ENCODE measurements at regions not wholly inside any gene's neighbourhood (a gene's known extent, or its start where the extent isn't known, plus 50 kb on each side); places are given as distances from the start of the nearest gene placed in this dataset.

GRCh38 chr4:144820011-144820727 lies 174.2 kb downstream of the HHIP start:
- DNase-seq (ENCODE audit: low read depth, low spot score): no peak
- POLR2A ChIA-PET: no interaction called here
- BruUV-seq (replicated peaks): no TSS peak
- no peaks in the 10 kb centered on the region for H4K20me1 ChIP-seq (replicated peaks; ENCODE audit: control insufficient read depth, extremely low read depth, insufficient read depth, low read length)
- no peaks in the 10 kb centered on the region for H3K27me3 ChIP-seq (ENCODE audit: control insufficient read depth in 2 of 2, insufficient read depth in 2 of 2, low read length in 2 of 2)
- intact Hi-C loops (cut with micrococcal nuclease): no loop called here
- FAIRE-seq: no peak
- H3K4me3 ChIP-seq (replicated peaks in 1 of 3; ENCODE audit: insufficient read depth in 1 of 3, low read depth in 1 of 3, low read length in 3 of 3): no peak overlapping the region
- H2AFZ ChIP-seq (ENCODE audit: low read depth, low read length): no peak overlapping the region
- dilution Hi-C loops (cut with MboI; ENCODE audit: extremely low pct_ligation_motif_present, low sequenced_read_pairs): no loop called here
- no peak overlapping the region for H3K4me2 ChIP-seq (ENCODE audit: insufficient read depth, low read length)
- no peaks in the 10 kb centered on the region for H3K4me1 ChIP-seq (ENCODE audit: control insufficient read depth, extremely low read depth, insufficient read depth, low read length)
- no peaks in the 10 kb centered on the region for H3K9me3 ChIP-seq (replicated peaks; ENCODE audit: control insufficient read depth, insufficient read depth, low read length)
- no peaks in the 10 kb centered on the region for H3K9me1 ChIP-seq (replicated peaks; ENCODE audit: control insufficient read depth, extremely low read depth, insufficient read depth, low read length)
- no peak overlapping the region for H3K9ac ChIP-seq (replicated peaks; ENCODE audit: extremely low read depth, insufficient read depth, low read length)
- no peaks in the 10 kb centered on the region for H3K79me2 ChIP-seq (ENCODE audit: control insufficient read depth, insufficient read depth, low read length)
- TF ChIP-seq POLR2A (IDR thresholded peaks at IDR 0.05; ENCODE audit: low read depth, low read length): no peak
- TF ChIP-seq CTCF (IDR thresholded peaks at IDR 0.05; ENCODE audit: extremely low read depth in 1 of 2, insufficient read depth in 1 of 2, low read depth in 1 of 2, low read length in 2 of 2): no peak
- no peak for TF ChIP-seq POLR2AphosphoS5 (IDR thresholded peaks at IDR 0.05; ENCODE audit: insufficient read depth, low read depth, low read length)
- no peak for TF ChIP-seq GATA2 (IDR thresholded peaks at IDR 0.05; ENCODE audit: insufficient read depth, insufficient read length, low read depth, low read length)
- TF ChIP-seq FOS (IDR thresholded peaks at IDR 0.05; ENCODE audit: borderline replicate concordance, insufficient read depth, low read length): no peak
- TF ChIP-seq JUN (IDR thresholded peaks at IDR 0.05; ENCODE audit: borderline replicate concordance, insufficient read depth, insufficient read length, low read depth): no peak
- no peak for TF ChIP-seq EZH2 (IDR thresholded peaks at IDR 0.05; ENCODE audit: borderline replicate concordance, low read depth, low read length, severe bottlenecking)
- TF ChIP-seq MYC (IDR thresholded peaks at IDR 0.05; ENCODE audit: low read depth, low read length): no peak
- TF ChIP-seq MAX (IDR thresholded peaks at IDR 0.05; ENCODE audit: insufficient read depth, insufficient read length): no peak
- CTCF ChIA-PET: no interaction called here
- H3K27ac ChIP-seq (ENCODE audit: insufficient read depth, low read depth, low read length): no peak overlapping the region
- no peaks in the 10 kb centered on the region for H3K36me3 ChIP-seq (ENCODE audit: control insufficient read depth in 2 of 2, extremely low read depth in 1 of 2, insufficient read depth in 2 of 2, low read length in 2 of 2)
